RWPE1 (cell line): ENCODE measurements at regions not wholly inside any gene's neighbourhood (a gene's known extent, or its start where the extent isn't known, plus 50 kb on each side); places are given as distances from the start of the nearest gene placed in this dataset.

Experiments used
- CTCF ChIA-PET: fragments of 350-600 bp; sonication (Branson Sonifier 250); formaldehyde crosslinking; extraction: SDS; loops from one replicate; lab custom pipeline; 2021; lab: Yijun Ruan, JAX
- POLR2A ChIA-PET: fragments of 400-600 bp; formaldehyde crosslinking; extraction: SDS; loops from one replicate; lab custom pipeline; 2020; ENCODE audit warnings: antibody characterized with exemption; ENCODE audit not compliant: low non-redundant PET; lab: Yijun Ruan, JAX
- DNase-seq: peaks from one replicate; pipeline ENCODE4 v3.0.0; 2012; ENCODE audit warnings: low spot score
- H3K27ac ChIP-seq: fragments of 450-650 bp; 2 replicates; pipeline ENCODE4 v1.5.1; 2017
- CTCF ChIP-seq: fragments of 450-650 bp; conservative IDR thresholded peaks from 2 replicates; pipeline ENCODE4 v1.5.1; 2017; ENCODE audit warnings: low read depth, mild to moderate bottlenecking

GRCh38 chr11:13110145-13110544, 101.0 kb downstream of the RASSF10 start:
- no peak overlapping the region for H3K27ac ChIP-seq
- DNase-seq, result no peak
- ChIA-PET POLR2A (no interaction called here), CTCF (no interaction called here)
- TF ChIP-seq CTCF, result no peak

- CTCF ChIA-PET, result no interaction called here
These were observed 102.1 kb downstream of the RASSF10 start for GRCh38 chr11:13110929-13111812.

GRCh38 chr11:13111813-13112130, 102.7 kb downstream of the RASSF10 start:
- POLR2A ChIA-PET, result no interaction called here
- no peak for TF ChIP-seq CTCF
- DNase-seq, result no peak
- no peak overlapping the region for H3K27ac ChIP-seq
- CTCF ChIA-PET, result no interaction called here

More at GRCh38 chr11:13110929-13111812, 102.1 kb downstream of the RASSF10 start:
- TF ChIP-seq CTCF, result no peak
- no peak overlapping the region for H3K27ac ChIP-seq
- POLR2A ChIA-PET, result no interaction called here
- peak; percentile 42 for DNase-seq

GRCh38 chr11:13114566-13115379, 105.7 kb downstream of the RASSF10 start:
- H3K27ac ChIP-seq, result no peak overlapping the region
- ChIA-PET CTCF (interaction anchor here (0.7 kb wide), 1 partner anchor 22 kb away, joined by 4 read pairs; no protein-coding TSS in a partner anchor), POLR2A (no interaction called here)
- no peak for TF ChIP-seq CTCF
- no peak for DNase-seq

GRCh38 chr11:13115380-13115675, 106.2 kb downstream of the RASSF10 start:
- TF ChIP-seq CTCF, result no peak
- POLR2A ChIA-PET, result no interaction called here
- CTCF ChIA-PET, result no interaction called here
- DNase-seq, result no peak
- no peak overlapping the region for H3K27ac ChIP-seq

- ChIA-PET POLR2A (no interaction called here), CTCF (no interaction called here)
- no peak for TF ChIP-seq CTCF
- no peak for DNase-seq
- H3K27ac ChIP-seq, result no peak overlapping the region
These were observed 107.4 kb downstream of the RASSF10 start for GRCh38 chr11:13116491-13116890.
